NB4 (cell line): ENCODE measurements at regions not wholly inside any gene's neighbourhood (a gene's known extent, or its start where the extent isn't known, plus 50 kb on each side); places are given as distances from the start of the nearest gene placed in this dataset.

Experiments
- CTCF ChIP-seq: IDR thresholded peaks from one replicate; pipeline ENCODE4 v1.5.1; 2012; ENCODE audit warnings: low read depth, low read length
- POLR2A ChIP-seq: IDR thresholded peaks from 2 replicates; pipeline ENCODE4 v1.6.1; 2011; ENCODE audit warnings: mild to moderate bottlenecking; ENCODE audit not compliant: insufficient read length; ENCODE audit errors: extremely low read depth

GRCh38 chr1:96038636-96039035 lies 682.9 kb upstream of the PTBP2 start:
- TF ChIP-seq CTCF (no peak), POLR2A (no peak)
